ENCODE measurements at regions not wholly inside any gene's neighbourhood (a gene's known extent, or its start where the extent isn't known, plus 50 kb on each side); places are given as distances from the start of the nearest gene placed in this dataset.

DNA sequence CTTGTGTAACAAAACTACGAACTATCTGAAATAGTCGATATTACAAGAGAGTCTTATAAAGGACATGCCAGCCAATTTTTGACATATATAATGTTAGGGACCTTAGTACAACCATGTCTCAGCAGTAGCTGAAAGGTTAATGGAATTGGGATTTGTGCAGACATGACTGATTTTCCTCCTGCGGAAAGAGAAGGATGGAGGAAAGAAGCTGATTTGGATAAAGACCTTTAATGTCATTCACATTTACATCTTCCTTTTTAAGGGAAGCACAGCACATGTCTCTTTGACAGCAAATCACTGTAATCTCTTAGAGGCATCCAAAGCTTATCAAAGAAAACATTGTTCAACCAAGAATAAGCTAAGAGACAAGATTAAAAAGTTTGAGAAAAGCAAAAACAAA lies 1976.2 kb upstream of the IGFBP7 start:
- H3K27me3 ChIP-seq (replicated peaks), result no peaks in the 10 kb centered on the region
- H3K4me3 ChIP-seq (ENCODE audit: low read depth, low read length), result no peak overlapping the region
- H3K36me3 ChIP-seq (replicated peaks), result no peaks in the 10 kb centered on the region
- no peak overlapping the region for H3K27ac ChIP-seq
- in situ Hi-C loops (cut with HindIII; ENCODE audit: low pct_ligation_motif_present, low sequenced_read_pairs), result no loop called here
- TF ChIP-seq, protein P1, sequence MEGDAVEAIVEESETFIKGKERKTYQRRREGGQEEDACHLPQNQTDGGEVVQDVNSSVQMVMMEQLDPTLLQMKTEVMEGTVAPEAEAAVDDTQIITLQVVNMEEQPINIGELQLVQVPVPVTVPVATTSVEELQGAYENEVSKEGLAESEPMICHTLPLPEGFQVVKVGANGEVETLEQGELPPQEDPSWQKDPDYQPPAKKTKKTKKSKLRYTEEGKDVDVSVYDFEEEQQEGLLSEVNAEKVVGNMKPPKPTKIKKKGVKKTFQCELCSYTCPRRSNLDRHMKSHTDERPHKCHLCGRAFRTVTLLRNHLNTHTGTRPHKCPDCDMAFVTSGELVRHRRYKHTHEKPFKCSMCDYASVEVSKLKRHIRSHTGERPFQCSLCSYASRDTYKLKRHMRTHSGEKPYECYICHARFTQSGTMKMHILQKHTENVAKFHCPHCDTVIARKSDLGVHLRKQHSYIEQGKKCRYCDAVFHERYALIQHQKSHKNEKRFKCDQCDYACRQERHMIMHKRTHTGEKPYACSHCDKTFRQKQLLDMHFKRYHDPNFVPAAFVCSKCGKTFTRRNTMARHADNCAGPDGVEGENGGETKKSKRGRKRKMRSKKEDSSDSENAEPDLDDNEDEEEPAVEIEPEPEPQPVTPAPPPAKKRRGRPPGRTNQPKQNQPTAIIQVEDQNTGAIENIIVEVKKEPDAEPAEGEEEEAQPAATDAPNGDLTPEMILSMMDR (IDR thresholded peaks at IDR 0.05; ENCODE audit: low read depth, low read length, missing control alignments), result no peak
- DNase-seq, result no peak

DNA sequence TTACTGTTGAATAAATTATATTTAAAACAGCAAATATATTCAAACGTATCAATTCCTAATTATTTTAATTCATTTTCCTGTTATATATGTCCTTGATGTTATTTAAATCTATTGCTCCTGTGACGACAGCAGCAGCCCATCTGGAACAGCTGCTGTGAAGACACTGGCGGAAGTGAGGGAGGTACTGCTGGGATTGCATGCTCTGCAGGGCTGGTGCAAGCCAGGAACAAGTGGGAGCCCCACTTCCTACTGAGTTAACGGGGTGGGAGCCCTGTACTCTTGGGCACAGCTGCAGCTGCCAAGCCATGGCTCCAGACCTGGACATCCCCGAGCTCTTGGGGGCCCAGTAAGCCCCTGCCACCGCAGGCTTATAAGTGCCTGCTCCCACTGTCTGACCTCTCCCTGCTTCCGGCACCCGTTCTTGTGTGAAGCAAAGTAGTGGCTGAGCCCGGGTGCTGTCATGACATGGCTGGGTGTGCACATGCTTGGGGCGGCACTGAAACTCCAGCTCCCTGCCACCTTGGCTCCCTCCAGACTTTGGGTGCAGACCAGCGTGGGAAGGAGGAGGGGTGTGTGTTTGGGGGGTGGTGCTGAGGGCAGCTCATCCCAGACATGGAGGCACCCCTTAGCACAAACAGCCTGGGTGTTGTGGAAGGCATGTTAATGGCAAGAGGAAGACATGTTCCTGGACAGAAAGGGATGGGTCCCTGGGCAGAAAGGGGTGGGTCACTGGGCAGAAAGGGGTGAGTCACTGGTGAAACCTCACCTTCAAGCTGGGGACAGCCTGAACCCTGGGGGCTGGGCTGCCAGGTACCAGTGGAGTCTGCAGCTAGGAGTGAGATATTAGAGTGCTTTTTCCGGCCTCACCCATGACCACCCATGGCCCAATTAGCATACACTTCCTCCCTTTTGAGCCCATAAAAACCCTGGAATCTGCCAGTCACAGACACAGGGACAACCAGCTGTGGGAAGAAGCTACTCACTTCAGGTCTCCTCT lies 1981.3 kb upstream of the IGFBP7 start:
- Histone ChIP-seq H3K27ac (no peak overlapping the region), H3K4me3 (ENCODE audit: low read depth, low read length) (no peak overlapping the region), H3K36me3 (replicated peaks) (no peaks in the 10 kb centered on the region), H3K27me3 (replicated peaks) (no peaks in the 10 kb centered on the region)
- in situ Hi-C loops (cut with HindIII; ENCODE audit: low pct_ligation_motif_present, low sequenced_read_pairs), result no loop called here
- TF ChIP-seq, protein P1 (IDR thresholded peaks at IDR 0.05; ENCODE audit: low read depth, low read length, missing control alignments), result no peak
- DNase-seq, result no peak

DNA sequence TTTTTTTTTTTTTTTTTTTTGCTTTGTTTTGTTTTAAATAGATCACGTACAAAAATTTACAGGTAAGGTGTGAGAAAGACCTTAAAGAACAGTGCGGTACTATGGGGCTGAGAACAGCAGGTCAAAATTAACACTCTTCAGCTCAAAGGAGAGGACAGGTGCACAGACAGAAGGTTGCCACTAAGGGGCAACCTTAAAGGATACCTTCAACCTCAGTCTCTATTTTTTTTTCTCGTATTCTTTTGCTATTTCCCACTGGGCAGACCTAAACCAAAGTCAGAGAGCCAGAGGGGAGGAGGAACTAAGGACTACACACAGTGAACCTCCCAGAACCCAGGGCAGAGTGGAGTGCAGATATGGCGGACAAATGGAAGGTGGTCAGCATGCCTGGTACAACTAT lies 1984.3 kb upstream of the IGFBP7 start:
- Histone ChIP-seq H3K27ac (no peak overlapping the region), H3K4me3 (ENCODE audit: low read depth, low read length) (no peak overlapping the region), H3K27me3 (replicated peaks) (no peaks in the 10 kb centered on the region), H3K36me3 (replicated peaks) (no peaks in the 10 kb centered on the region)
- DNase-seq, result no peak
- TF ChIP-seq, protein P1 (IDR thresholded peaks at IDR 0.05; ENCODE audit: low read depth, low read length, missing control alignments), result no peak
- in situ Hi-C loops (cut with HindIII; ENCODE audit: low pct_ligation_motif_present, low sequenced_read_pairs), result no loop called here

DNA sequence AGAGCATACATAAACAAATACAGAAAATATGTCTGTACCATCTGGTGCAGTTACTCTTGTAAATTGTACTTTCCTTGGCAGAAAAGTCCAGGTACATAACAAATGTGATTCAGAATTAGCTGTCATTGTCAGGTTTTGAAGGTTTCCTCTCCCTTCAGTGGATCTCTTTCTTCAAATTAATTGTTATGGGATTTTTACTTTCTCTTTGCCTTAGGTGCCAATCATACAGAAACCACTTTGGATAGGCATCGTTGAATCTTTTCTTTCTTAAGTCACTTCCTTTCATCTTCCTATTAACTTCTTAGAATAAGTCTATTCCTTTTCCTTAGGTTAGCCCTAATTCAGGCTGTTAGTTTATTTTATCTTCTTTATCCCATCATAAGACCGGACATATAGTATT lies 1992.1 kb upstream of the IGFBP7 start:
- in situ Hi-C loops (cut with HindIII; ENCODE audit: low pct_ligation_motif_present, low sequenced_read_pairs), result no loop called here
- no peak for DNase-seq
- Histone ChIP-seq H3K27me3 (replicated peaks) (no peaks in the 10 kb centered on the region), H3K36me3 (replicated peaks) (no peaks in the 10 kb centered on the region), H3K27ac (no peak overlapping the region), H3K4me3 (ENCODE audit: low read depth, low read length) (no peak overlapping the region)
- TF ChIP-seq, protein P1 (IDR thresholded peaks at IDR 0.05; ENCODE audit: low read depth, low read length, missing control alignments), result no peak

DNA sequence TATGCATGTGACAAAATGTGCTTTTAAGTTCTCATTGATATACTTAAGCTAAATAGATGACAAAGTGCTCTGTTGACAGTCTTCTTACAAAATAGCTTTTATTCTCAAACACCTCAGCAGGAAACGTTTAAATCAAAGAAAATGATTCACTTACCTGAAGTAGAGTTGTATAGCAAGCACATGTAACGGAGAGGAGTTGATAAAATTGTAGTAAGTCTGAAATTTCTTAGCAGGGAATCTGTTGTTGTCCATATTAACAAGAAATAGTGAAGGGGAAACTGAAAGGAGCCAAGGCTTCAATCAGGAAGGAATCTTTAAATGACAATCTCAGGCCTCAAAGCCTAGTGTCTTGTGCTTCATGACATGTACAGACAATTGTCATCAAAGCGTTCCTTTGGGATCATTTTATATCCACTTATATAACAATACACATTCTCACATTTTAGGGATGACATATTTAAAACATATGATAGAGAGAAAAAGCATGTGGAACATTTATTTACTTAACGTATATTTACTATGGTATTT lies 2010.2 kb upstream of the IGFBP7 start:
- no peak for DNase-seq
- in situ Hi-C loops (cut with HindIII; ENCODE audit: low pct_ligation_motif_present, low sequenced_read_pairs), result no loop called here
- Histone ChIP-seq H3K4me3 (ENCODE audit: low read depth, low read length) (no peak overlapping the region), H3K36me3 (replicated peaks) (no peaks in the 10 kb centered on the region), H3K27me3 (replicated peaks) (no peaks in the 10 kb centered on the region), H3K27ac (no peak overlapping the region)
- TF ChIP-seq, protein P1 (IDR thresholded peaks at IDR 0.05; ENCODE audit: low read depth, low read length, missing control alignments), result no peak
